Caco-2 (cell line): ENCODE measurements at regions not wholly inside any gene's neighbourhood (a gene's known extent, or its start where the extent isn't known, plus 50 kb on each side); places are given as distances from the start of the nearest gene placed in this dataset.

Experiments used
- BruUV-seq: library from RNA; stranded (reverse); fragments of 400-500 nt; replicated peaks from 2 replicates; lab custom pipeline; 2021; lab: Mats Ljungman, UMichigan
- CTCF ChIA-PET: fragments of 300-600 bp; sonication (Branson Sonifier 250); formaldehyde crosslinking; loops from one replicate; lab custom pipeline; 2022; ENCODE audit warnings: antibody characterized with exemption; lab: Charles Lee
- POLR2A ChIA-PET: fragments of 300-600 bp; sonication (Branson Sonifier 250); formaldehyde crosslinking; loops from one replicate; lab custom pipeline; 2022; ENCODE audit warnings: antibody characterized with exemption; lab: Charles Lee
- DNase-seq, 2 experiments: peaks; one replicate each; pipeline versions ENCODE4 v3.0.0 to v3.0.0-alpha.2; 2020 to 2022
- H3K27me3 ChIP-seq: replicated peaks from 2 replicates; pipeline ENCODE4 v1.6.0; 2011; ENCODE audit warnings: low read length; ENCODE audit not compliant: control insufficient read depth, insufficient read depth
- H3K36me3 ChIP-seq: 2 replicates; pipeline ENCODE4 v1.5.1; 2011; ENCODE audit warnings: low read length; ENCODE audit not compliant: control insufficient read depth, insufficient read depth
- H3K4me1 ChIP-seq: fragments of 250-450 bp; sonication (Bioruptor Pico); 2 replicates; pipeline ENCODE4 v1.5.1; 2020; ENCODE audit warnings: mild to moderate bottlenecking
- H3K4me3 ChIP-seq: 2 replicates; pipeline ENCODE4 v1.5.1; 2011; ENCODE audit warnings: low read depth, mild to moderate bottlenecking, control low read depth, low read length
- H3K9me3 ChIP-seq: fragments of 250-450 bp; sonication (Bioruptor Pico); 2 replicates; pipeline ENCODE4 v1.5.1; 2020; ENCODE audit warnings: mild to moderate bottlenecking, moderate library complexity
- H3K27ac Mint-ChIP-seq: one replicate; pipeline ENCODE4 v1.8.0; 2022; ENCODE audit warnings: mixed read lengths; ENCODE audit not compliant: unreplicated experiment
- H3K27me3 Mint-ChIP-seq: one replicate; pipeline ENCODE4 v1.8.0; 2022; ENCODE audit warnings: mixed read lengths; ENCODE audit not compliant: insufficient read depth, unreplicated experiment
- H3K36me3 Mint-ChIP-seq: one replicate; pipeline ENCODE4 v1.8.0; 2022; ENCODE audit warnings: mild to moderate bottlenecking, mixed read lengths; ENCODE audit not compliant: insufficient read depth, unreplicated experiment
- H3K4me1 Mint-ChIP-seq: one replicate; pipeline ENCODE4 v1.8.0; 2022; ENCODE audit warnings: low read depth, mixed read lengths; ENCODE audit not compliant: unreplicated experiment
- H3K4me3 Mint-ChIP-seq: one replicate; pipeline ENCODE4 v1.8.0; 2022; ENCODE audit warnings: mild to moderate bottlenecking, moderate library complexity, mixed read lengths; ENCODE audit not compliant: unreplicated experiment
- H3K9me3 Mint-ChIP-seq: one replicate; pipeline ENCODE4 v1.8.0; 2022; ENCODE audit warnings: mixed read lengths; ENCODE audit not compliant: unreplicated experiment
- CTCF ChIP-seq, 2 experiments: fragments of 200-600 bp in 1 of 2; IDR thresholded peaks; 1 replicate in 1 of 2; 2 replicates in 1 of 2; pipeline versions ENCODE4 v1.5.1 to v1.8.0; 2011 to 2022; ENCODE audit warnings: antibody characterized with exemption in 1 of 2, control low read depth in 1 of 2, inconsistent platforms in 1 of 2, low read depth in 1 of 2, low read length in 1 of 2, mild to moderate bottlenecking in 1 of 2, moderate library complexity in 1 of 2; ENCODE audit not compliant: insufficient read depth in 1 of 2, severe bottlenecking in 1 of 2, unreplicated experiment in 1 of 2
- intact Hi-C: fragments of 100-400 bp; cut with micrococcal nuclease; formaldehyde crosslinking; loops from one replicate; pipeline ENCODE4 v1.10.0; 2022; ENCODE audit not compliant: unreplicated experiment

GRCh38 chr12:84632556-84632955, 280.0 kb downstream of the SLC6A15 start:
- H3K27ac Mint-ChIP-seq, result no peak overlapping the region
- Histone ChIP-seq H3K4me1 (no peaks in the 10 kb centered on the region), H3K36me3 (no peaks in the 10 kb centered on the region), H3K9me3 (no peaks in the 10 kb centered on the region), H3K4me3 (no peak overlapping the region), H3K27me3 (no peaks in the 10 kb centered on the region)
- ChIA-PET CTCF (no interaction called here), POLR2A (no interaction called here)
- no peak for TF ChIP-seq CTCF (IDR thresholded peaks at IDR 0.05; ENCODE audit: insufficient read depth in 1 of 2, low read depth in 1 of 2, low read length in 1 of 2, severe bottlenecking in 1 of 2, unreplicated experiment in 1 of 2)
- H3K27me3 Mint-ChIP-seq, result no peaks in the 10 kb centered on the region
- no peak for DNase-seq
- H3K9me3 Mint-ChIP-seq, result no peaks in the 10 kb centered on the region
- intact Hi-C loops, result no loop called here
- no TSS peak for BruUV-seq
- no peak overlapping the region for H3K4me3 Mint-ChIP-seq
- H3K36me3 Mint-ChIP-seq, result no peaks in the 10 kb centered on the region
- no peaks in the 10 kb centered on the region for H3K4me1 Mint-ChIP-seq

GRCh38 chr12:84631020-84631419, 281.6 kb downstream of the SLC6A15 start:
- BruUV-seq, result no TSS peak
- no peaks in the 10 kb centered on the region for H3K36me3 Mint-ChIP-seq
- no peaks in the 10 kb centered on the region for H3K4me1 ChIP-seq
- no peaks in the 10 kb centered on the region for H3K27me3 Mint-ChIP-seq
- H3K4me3 Mint-ChIP-seq, result no peak overlapping the region
- ChIA-PET POLR2A (no interaction called here), CTCF (no interaction called here)
- no peak for TF ChIP-seq CTCF (IDR thresholded peaks at IDR 0.05; ENCODE audit: insufficient read depth in 1 of 2, low read depth in 1 of 2, low read length in 1 of 2, severe bottlenecking in 1 of 2, unreplicated experiment in 1 of 2)
- no peaks in the 10 kb centered on the region for H3K27me3 ChIP-seq
- H3K4me1 Mint-ChIP-seq, result no peaks in the 10 kb centered on the region
- no peak overlapping the region for H3K4me3 ChIP-seq
- no peaks in the 10 kb centered on the region for H3K9me3 ChIP-seq
- H3K27ac Mint-ChIP-seq, result no peak overlapping the region
- intact Hi-C loops, result no loop called here
- no peaks in the 10 kb centered on the region for H3K36me3 ChIP-seq
- DNase-seq, result no peak
- no peaks in the 10 kb centered on the region for H3K9me3 Mint-ChIP-seq

GRCh38 chr12:84627593-84627992, 285.0 kb downstream of the SLC6A15 start:
- Mint-ChIP-seq H3K27ac (no peak overlapping the region), H3K9me3 (no peaks in the 10 kb centered on the region), H3K4me3 (no peak overlapping the region), H3K4me1 (no peaks in the 10 kb centered on the region), H3K36me3 (no peaks in the 10 kb centered on the region), H3K27me3 (no peaks in the 10 kb centered on the region)
- intact Hi-C loops, result no loop called here
- no peaks in the 10 kb centered on the region for H3K4me1 ChIP-seq
- ChIA-PET CTCF (no interaction called here), POLR2A (no interaction called here)
- TF ChIP-seq CTCF (IDR thresholded peaks at IDR 0.05; ENCODE audit: insufficient read depth in 1 of 2, low read depth in 1 of 2, low read length in 1 of 2, severe bottlenecking in 1 of 2, unreplicated experiment in 1 of 2), result no peak
- no peak overlapping the region for H3K4me3 ChIP-seq
- no peaks in the 10 kb centered on the region for H3K9me3 ChIP-seq
- DNase-seq, result no peak
- no peaks in the 10 kb centered on the region for H3K36me3 ChIP-seq
- no peaks in the 10 kb centered on the region for H3K27me3 ChIP-seq
- BruUV-seq, result no TSS peak
